GM10266 (cell line): ENCODE measurements at regions not wholly inside any gene's neighbourhood (a gene's known extent, or its start where the extent isn't known, plus 50 kb on each side); places are given as distances from the start of the nearest gene placed in this dataset.

Source experiments
- DNase-seq: peaks from one replicate; pipeline ENCODE4 v3.0.0; 2012; ENCODE audit errors: extremely low spot score
- CTCF ChIP-seq: IDR thresholded peaks from 2 replicates; pipeline ENCODE4 v1.5.1; 2012; ENCODE audit warnings: mild to moderate bottlenecking, low read depth; ENCODE audit not compliant: control insufficient read depth, insufficient read depth; ENCODE audit errors: missing control alignments

GRCh38 chr10:9229702-9230244 is 1175.3 kb downstream of the GATA3 start:
- no peak for DNase-seq
- TF ChIP-seq CTCF = no peak

- DNase-seq = no peak
- no peak for TF ChIP-seq CTCF
Measured at GRCh38 chr10:9230625-9231024, 1176.1 kb downstream of the GATA3 start.

GRCh38 chr10:9234191-9234590 is 1179.7 kb downstream of the GATA3 start:
- DNase-seq = no peak
- no peak for TF ChIP-seq CTCF

- no peak for TF ChIP-seq CTCF
- DNase-seq = no peak
Measured at GRCh38 chr10:9238041-9238440, 1183.6 kb downstream of the GATA3 start.

- no peak for TF ChIP-seq CTCF
- DNase-seq = no peak
Measured at GRCh38 chr10:9239298-9239697, 1184.8 kb downstream of the GATA3 start.

- no peak for TF ChIP-seq CTCF
- no peak for DNase-seq
Measured at GRCh38 chr10:9243941-9244411, 1189.5 kb downstream of the GATA3 start.

- no peak for TF ChIP-seq CTCF
- no peak for DNase-seq
Measured at GRCh38 chr10:9244864-9245263, 1190.4 kb downstream of the GATA3 start.
